NCI-H526 (cell line): ENCODE measurements at regions not wholly inside any gene's neighbourhood (a gene's known extent, or its start where the extent isn't known, plus 50 kb on each side); places are given as distances from the start of the nearest gene placed in this dataset.
A peak's percentile ranks its signal among the peaks of the same experiment; 100 is the strongest.
"Not testable (repeated sequence)": the region's sequence is repeated elsewhere in the genome, so short reads cannot be mapped to it uniquely, and the experiment has no call there.

Source experiments
- DNase-seq, 2 experiments: peaks; one replicate each; lab custom pipeline; 2025; lab: John Stamatoyannopoulos, UW

DNA sequence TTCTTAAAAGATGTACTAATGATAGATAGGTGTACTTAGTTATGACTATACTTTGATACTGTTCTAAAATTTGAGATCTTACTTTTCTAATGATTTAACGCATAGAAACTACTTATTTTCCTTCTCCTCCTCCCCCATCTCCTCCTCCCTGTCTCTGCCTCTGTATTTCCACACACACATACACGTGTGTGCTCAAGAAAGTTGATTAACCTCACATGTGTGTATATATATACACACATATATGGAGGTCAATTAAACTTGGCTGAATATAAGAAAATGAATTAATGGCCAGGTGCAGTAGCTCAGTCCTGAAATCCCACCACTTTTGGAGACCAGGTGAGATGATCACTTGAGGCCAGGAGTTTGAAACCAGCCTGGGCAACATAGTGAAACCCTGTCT, 362.7 kb upstream of the SYT1 start:
- DNase-seq: no peak

DNA sequence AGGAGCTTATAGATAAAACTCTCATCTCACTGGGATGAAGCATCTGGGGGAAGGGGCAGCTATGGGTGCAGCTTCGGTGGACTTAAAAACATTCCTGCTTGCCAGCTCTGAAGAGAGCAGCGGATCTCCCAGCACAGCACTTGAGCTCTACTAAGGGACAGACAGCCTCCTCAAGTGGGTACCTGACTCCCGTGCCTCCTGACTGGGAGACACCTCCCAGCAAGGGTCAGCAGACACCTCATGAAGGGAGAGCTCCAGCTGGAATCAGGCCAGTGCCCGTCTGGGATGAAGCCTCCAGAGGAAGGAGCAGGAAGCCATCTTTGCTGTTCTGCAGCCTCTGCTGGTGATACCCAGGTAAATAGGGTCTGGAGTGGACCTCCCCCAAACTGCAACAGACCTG, 345.2 kb upstream of the SYT1 start:
- no peak for DNase-seq

DNA sequence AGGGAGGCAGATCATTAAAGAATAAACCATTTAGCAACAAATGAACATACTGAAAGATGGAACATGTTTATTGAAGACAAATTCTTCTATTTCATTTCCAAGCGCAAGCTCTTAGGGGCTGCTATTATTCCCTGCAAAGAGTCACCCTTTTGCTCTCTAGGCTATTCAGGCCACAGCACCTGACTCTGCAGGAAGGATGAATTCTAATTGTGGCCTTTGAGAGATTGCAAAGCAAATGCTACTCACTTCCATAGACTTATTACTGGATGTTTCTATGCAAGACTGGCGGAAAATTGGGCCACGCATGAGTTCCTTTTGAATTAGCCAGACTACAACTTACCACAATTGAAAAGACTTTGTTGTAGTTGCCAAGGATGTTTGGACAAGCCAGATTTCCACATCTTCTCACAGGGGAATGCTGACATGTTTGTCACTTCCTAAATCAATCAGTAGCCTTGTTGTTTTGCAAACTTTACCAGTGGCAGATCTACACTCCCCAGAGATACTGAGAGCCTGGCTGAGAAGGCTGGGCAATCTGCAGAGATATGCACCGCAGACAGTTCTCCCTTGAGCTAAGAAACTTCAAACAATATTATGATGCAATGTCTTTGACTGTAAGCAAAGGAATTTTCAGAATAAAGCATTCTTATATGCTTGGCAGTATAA, 334.3 kb upstream of the SYT1 start:
- no peak for DNase-seq

DNA sequence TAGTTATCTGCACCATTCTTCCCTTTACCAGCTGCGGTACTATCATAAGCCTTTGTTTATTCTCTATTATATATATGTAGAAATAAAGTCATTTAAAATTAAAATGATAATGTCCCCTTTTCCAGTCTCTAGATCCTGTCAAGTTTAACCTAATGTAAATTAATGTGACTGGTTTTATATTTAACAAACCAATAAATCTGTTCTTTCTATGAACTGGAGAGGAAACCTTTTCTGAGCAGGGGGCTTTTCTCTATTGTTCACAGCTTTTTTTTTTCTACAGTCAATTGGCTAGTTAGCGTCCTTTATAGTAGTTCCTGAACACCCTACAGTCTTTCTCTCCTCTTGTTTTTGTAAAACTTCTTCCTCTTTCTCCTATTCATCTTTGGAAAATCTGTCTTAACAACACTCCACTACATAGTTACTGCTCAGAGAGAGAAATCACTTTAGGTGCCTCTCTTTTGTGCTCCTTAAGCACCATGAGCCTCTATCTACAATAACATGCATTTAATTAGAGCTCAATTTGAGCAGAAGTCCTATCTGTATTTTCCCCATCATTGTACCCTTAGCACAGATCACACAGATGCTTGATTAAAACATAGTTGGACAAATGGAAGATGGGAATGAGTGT, 332.6 kb upstream of the SYT1 start:
- DNase-seq: no peak

DNA sequence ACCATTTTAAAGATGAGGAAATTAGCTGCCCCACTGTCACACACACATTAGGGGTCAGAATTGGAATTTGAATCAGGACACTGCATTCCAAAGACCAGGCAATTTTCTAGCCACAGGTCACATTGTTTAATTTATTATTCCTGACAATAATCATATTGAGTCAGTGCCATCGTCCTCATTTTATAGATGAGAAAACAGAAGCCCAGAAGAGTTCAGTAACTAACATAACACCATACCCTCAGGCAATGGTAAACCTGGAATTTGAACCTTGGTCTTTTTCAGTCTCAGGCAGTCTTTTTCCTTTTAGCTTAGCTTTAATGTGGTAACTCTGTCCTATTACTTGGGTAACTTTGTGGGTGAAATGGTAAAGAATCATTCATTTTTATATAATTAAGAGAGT, 330.3 kb upstream of the SYT1 start:
- DNase-seq: no peak

DNA sequence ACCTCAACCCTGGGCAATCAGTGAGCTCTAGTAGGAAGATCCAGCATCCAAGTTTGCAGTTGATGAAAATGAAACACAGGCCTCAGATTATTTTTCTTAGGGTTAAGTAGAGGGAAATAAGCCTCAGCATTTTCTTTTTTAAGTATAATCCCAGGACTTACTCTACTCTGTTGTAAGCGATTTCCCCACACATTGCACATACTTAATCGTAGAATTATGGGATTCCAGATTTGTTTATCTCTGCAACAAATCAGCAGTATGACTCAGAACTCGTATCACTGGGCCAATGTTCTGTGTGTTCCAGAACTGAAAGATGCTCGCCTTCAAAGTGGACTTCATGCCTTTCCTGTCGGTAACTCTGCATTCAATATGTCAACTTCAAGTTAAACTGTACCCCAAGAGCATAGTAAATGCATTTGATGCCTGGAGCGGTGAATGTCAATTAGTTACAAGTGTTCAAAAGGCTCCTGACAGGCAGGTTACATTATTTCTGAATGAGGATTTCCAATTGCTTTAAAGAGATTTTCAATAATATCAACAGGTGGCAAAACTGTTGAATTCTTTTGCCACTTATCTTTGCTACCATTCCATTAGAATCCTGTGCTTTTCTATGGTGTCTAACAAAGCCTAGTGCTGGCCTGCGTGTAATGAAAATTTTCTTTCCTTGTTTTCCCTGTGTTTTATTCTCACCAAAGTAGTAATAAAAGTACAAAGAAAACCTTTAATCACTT, 323.8 kb upstream of the SYT1 start:
- DNase-seq: no peak

DNA sequence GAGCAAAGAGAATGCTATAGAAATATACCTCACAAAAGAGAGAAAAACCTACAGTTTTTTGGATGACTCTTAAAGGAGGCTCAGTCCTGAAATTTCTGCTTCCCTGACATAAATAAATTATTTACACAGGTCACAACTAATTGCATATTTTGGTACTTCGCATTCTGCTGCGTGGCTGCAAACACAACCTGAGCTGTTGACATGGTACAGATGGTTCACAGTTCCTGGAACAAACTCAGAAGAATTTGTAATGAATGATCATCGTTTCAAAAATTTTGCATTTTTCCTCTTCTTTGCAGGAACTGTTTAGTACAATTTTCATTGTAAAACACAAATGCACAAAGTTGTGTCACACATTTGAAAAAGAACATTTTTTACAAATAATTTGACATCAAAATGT, 313.7 kb upstream of the SYT1 start:
- no peak for DNase-seq

DNA sequence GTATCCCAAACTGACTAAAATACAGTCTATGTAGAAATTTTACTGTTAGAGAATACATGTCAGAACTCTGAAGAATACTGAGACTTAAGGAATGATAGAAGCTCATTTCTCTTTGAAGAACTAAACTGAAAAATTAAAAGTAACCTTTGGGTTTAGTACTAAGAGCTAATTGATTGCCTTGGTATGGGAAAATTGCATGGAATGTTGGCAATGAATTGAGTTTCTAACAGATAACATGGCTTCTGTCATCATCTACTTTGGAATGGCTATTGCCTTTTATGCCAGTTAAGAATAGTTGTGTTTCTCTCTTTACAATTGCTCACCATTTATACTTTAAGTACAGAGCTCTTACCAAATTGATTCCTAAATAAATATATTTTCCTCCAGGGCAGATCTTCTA, 308.8 kb upstream of the SYT1 start:
- no peak for DNase-seq

DNA sequence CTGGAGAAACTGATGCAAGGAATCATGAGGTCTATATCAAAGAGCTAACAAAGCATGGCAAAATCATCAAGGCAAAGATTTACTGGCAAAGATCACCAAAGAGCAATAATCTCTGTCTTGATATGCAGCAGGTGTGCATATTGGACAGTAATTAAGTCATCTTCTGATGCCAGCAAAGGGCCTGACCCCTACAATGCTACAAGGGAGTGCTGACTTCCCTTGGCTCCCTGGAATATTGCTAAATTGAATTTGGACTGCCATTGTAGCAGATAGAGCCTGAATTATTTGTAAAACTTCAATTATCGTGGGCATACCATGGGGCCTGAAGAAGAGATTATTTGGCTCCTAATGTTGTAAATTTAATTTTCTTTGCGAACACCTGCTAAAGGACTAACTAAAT, 307.9 kb upstream of the SYT1 start:
- DNase-seq: no peak

DNA sequence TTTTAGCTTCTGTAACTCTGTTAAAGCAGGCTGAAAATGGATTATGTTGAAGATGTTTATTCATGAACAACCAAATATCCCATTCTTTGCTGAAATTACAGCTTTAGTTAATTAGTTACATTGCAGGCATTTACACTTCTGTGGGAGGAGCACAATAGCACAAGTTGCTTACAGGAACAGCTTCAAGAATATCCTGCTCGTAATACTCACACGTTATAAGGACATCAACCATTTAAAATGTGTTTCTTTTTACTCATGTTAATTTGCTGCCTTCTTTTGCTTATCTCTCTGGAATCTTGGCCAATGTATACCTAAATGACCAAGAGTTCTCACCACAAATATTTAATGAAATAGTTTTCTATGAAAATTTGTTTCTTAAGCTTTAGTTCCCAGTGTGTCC, 305.2 kb upstream of the SYT1 start:
- DNase-seq: no peak

DNA sequence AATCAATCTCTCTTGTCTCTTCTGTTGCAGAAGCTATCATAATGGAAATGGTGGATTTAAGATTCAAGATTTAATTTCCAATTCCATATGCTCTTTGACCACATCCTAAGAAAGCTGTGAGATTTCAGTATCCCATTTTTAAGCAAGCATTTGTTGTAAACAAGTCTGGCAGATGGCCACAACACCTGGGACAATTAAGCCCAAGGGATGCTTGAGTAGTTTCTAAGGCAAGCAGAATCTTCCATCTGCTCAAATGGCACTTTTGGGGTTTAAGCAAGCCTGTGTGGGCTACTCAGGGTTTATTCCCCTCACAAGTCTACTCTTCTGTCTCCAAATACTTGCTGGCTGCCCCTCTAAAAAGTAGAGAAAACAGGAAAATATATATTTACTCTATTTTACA, 304.7 kb upstream of the SYT1 start:
- no peak for DNase-seq

DNA sequence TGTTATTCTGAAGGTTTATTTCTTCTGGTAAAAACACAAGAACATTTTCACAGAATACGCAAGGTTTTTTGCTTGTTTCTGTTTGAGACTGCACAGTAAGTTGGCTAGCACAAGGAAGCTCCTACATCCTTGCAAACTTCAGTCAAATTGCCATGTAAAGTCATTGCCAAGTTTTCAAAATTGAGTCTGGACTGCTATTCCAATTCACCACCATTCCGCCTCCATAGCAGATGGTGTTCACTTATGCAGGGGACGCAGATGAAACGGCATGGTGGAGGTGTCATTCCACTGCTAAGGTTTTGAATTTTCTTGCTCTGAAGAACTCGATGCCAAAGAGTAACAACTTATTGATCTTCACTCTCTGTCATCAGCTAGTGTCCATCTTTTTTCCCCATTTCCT, 303.9 kb upstream of the SYT1 start:
- no peak for DNase-seq

DNA sequence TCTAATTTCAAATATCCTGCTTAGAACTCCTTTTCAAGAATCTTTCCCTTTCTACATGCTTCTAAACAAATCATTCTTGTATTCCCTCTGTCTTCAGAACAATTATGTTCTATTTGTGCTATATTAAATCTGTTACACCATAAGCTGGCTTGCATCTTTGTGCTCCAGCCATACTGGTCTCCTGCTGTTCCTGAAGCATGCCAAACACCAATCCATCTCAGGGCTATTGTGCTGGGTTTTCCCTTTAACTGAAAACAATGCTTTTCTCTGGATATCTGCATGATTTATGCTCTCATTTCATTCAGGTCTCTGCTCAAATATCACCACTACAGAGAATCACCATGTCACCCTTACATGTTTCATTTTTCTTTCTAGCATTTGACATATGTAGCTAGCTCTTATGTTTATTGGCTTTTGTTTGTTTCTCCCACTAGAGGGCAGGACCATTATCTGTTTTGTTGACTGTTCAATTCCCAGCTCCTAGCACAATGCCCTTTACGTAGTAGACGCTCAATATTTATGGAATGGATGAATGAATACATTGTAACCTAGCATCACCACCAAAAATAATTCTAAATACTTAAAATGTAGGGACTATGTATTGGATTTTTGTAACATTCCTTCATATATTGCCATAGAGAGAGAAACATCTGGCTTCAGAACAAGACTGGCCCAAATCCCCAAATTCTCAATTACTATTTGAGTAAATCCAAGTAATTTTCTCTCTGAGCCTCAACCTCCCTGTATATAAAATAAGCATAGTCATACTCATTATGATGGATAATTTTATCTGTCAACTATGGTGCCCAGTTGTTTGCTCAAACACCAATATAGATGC, 302.0 kb upstream of the SYT1 start:
- DNase-seq: peak in 1 of 2 experiments; percentile 41

DNA sequence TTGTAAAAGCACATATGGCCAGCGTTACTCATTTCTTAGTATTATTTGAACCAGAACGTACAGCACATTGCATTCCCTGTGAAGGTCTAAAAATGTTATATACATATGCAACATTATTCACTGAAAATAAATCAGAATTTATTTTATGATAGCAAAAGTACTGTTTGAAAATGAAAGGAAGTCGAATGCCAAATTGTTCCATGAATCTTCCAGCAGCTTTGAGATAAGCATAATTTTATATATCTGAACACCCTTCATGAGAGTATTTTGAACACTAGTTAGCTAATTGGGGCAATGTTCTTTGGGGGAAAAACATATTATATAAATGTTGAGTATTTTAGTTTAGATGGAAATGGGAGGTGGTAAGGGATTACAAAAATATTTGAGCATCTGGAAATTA, 300.7 kb upstream of the SYT1 start:
- no peak for DNase-seq

DNA sequence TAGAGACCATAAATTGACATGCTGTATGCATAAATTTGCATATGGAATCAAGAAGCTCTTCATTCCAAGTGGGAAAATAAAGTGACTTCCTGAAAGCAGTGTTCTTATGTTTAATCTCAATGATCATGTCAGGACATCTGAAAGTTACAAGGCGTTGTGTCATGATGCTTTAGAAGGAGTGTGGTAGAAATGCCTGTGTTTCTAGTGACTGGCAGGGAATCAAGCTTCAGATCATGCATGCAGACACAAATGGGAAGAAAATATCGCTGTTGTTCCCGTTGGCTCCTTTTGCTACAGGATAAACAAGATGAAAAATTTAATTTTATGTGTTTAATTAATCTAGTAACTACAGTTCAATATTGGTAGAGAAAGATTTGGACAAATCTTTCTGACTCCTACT, 298.1 kb upstream of the SYT1 start:
- DNase-seq: peak in 1 of 2 experiments; percentile 28

DNA sequence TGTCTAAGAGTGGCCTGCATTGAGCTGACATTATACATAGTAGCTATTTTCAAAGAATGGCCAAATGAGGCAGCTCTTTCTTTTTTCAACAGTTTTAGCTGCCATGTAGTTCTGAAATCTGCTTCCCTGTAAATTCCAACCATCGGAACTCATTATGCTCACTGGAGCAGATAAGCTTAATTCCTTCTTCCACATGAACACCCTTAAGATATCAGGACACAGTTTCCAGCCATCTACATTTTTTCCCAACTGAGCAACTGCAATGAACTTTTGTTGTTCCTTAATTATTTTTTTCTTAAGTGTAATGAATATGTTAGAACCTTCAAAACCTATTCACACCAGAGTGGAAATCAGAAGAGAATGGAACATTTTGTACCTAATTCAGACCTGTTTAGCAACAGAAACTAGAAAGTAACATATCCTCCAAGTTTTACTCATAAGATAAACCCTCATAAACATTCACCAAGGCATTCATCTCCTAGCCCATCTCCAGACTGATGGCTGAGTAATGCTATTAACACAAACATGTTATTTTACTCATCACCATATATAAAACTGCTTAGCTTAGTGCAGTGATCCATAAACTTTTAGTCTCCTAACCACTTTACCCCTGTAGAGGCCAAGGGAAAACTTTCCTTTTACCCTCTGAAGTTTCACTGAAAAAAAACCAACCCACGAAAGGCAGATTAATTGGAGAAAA, 296.1 kb upstream of the SYT1 start:
- DNase-seq: no peak

DNA sequence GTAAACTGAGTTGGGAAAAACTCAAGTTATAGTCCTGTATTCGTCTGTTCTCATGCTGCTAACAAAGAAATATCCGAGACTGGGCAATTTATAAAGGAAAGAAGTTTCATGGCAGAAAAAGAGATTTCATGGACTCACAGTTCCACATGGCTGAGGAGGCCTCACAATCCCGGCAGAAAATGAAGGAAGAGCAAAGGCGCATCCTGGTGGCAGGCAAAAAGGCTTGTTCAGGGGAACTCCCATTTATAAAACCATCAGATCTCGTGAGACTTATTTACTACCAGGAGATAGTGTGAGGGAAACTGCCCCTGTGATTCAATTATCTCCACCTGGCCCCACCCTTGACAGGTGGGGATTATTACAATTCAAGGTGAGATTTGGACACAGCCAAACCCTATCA, 292.6 kb upstream of the SYT1 start:
- peak in 1 of 2 experiments; percentile 12 for DNase-seq

DNA sequence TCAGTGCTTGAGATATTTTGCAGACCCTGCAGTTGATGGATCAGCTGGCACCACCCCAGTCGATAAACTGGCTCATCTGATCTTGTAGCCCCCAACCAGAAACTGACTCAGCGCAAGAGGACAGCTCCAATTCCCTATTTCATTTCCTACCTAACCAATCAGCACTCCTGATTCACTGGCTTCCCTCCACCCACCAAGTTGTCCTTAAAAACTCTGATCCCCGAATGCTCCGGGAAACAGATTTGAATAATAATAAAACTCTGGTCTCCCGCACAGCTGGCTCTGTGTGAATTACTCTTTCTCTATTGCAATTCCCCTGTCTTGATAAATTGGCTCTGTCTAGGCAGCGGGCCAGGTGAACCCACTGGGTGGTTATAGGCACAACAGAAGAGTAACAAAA, 289.4 kb upstream of the SYT1 start:
- DNase-seq: not testable (repeated sequence)

DNA sequence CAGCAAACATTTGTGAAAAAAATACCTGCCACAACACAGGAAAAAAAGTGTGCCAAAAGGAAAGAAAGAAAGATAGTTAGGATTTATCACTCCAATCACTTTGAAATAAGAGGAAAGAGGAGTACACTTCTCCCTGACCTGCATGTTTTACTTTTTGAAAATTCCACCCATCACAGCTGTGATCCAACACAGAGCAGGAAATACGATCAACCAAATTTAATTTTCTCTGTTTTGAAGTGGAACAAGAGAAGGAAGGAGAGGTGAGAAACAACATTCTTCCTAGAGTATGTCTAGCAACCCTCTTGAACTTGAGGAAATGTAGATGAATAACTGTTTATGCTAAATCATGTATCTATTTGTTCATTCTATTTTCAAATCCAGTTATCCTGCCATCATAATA, 284.7 kb upstream of the SYT1 start:
- no peak for DNase-seq

DNA sequence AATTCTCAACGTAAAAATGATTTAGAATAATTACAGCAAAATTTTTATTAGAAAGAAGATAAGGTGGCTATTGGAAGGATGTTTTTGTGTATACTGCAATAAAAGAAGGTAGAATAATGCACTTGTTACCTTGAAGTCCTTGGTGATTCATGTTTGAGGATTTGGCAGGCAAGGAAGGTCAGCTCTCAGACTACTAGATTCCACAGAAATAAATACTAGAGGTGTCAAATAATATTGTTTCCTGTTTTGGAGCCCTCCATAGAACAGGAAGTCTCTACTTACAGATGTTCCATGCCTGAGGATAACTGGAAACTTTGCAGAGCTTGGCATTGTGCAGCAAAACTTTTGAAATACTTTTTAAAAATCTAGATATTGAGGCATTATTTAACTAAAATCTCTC, 284.3 kb upstream of the SYT1 start:
- no peak for DNase-seq

DNA sequence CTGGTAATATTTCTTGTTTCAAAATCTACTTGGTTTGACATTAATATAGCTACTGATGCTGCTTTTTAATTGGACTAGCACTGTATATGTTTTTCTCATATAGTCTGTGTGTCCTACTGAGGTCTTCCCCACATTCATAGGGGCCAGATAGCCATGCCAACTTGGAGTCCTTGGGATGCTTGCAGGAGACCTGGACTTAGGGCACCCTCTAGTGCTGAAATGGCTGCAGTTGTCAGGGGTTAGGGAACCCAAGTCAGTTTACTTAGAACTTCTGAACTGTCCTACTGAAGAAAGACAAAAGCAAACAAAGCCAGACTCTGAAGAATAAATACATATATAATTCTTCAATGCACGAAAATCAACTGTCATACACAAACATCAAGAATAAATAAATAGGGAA, 279.9 kb upstream of the SYT1 start:
- DNase-seq: peak in 1 of 2 experiments; percentile 15

DNA sequence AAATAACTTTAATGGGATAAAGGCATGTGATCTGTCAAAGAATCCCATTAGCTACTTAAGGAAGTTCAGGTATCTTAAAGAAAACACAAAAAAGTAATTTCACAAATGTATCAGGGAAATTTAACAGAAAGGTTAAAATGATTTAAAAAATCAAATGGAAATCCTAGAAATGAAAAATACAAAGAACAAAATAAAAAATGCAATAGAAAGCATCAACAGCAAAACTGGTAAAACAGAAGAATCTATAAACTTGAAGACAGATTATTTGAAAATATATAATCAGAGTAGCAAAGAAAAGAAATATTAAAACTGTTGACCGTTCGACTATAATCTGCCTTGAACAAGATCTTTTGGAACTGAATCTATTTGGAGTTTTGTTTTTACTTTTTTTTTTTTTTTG, 279.4 kb upstream of the SYT1 start:
- no peak for DNase-seq
